HepG2 (cell line): ENCODE measurements at regions not wholly inside any gene's neighbourhood (a gene's known extent, or its start where the extent isn't known, plus 50 kb on each side); places are given as distances from the start of the nearest gene placed in this dataset.

Experiments
- ATAC-seq: fragments of 200-7000 bp; cut with Tn5 transposase; 3 replicates; pipeline ENCODE4 v1.9.1; 2020; ENCODE audit warnings: mild to moderate bottlenecking, moderate library complexity
- BruUV-seq: library from RNA; stranded (reverse); fragments of 400-500 nt; replicated peaks from 2 replicates; lab custom pipeline; 2021; lab: Mats Ljungman, UMichigan
- CTCF ChIA-PET: fragments of 300-600 bp; formaldehyde crosslinking; extraction: SDS; loops from one replicate; lab custom pipeline; 2021; ENCODE audit warnings: low total read pairs, inconsistent platforms, low intra/inter-chr PET ratio; lab: Yijun Ruan, JAX
- POLR2A ChIA-PET: fragments of 350-600 bp; sonication (Branson Sonifier 250); formaldehyde crosslinking; loops from one replicate; lab custom pipeline; 2020; ENCODE audit warnings: antibody characterized with exemption, inconsistent platforms; lab: Yijun Ruan, JAX
- DNase-seq: peaks from one replicate; pipeline ENCODE4 v3.0.0-alpha.2; 2015; ENCODE audit warnings: low spot score
- FAIRE-seq: peaks from 3 replicates; lab custom pipeline; 2011; peaks lifted over from hg19 to GRCh38; lab: Jason Lieb, UNC
- H2AFZ ChIP-seq: one replicate; pipeline ENCODE4 v1.6.1; 2011; ENCODE audit warnings: low read length, inconsistent platforms
- H3K27ac ChIP-seq: fragments of 300-600 bp; 3 replicates; pipeline ENCODE4 v1.8.0; 2011; ENCODE audit warnings: mixed run types, mild to moderate bottlenecking, mixed read lengths, low read length, inconsistent platforms; ENCODE audit not compliant: insufficient read depth; ENCODE audit errors: extremely low read length
- H3K27me3 ChIP-seq, 2 experiments: fragments of 200-600 bp in 1 of 2; 2 replicates in 1 of 2; 3 replicates in 1 of 2; pipeline versions ENCODE4 v1.6.0 to v1.8.0; 2011; ENCODE audit warnings: low read length in 2 of 2, mild to moderate bottlenecking in 2 of 2, moderate library complexity in 2 of 2, inconsistent platforms in 1 of 2; ENCODE audit not compliant: insufficient read depth in 2 of 2, control insufficient read depth in 1 of 2
- H3K36me3 ChIP-seq, 2 experiments: fragments of 200-600 bp in 1 of 2; replicated peaks in 1 of 2; 2 replicates in 1 of 2; 3 replicates in 1 of 2; pipeline versions ENCODE4 v1.5.1 to v1.8.0; 2011; ENCODE audit warnings: low read length in 2 of 2, inconsistent platforms in 1 of 2; ENCODE audit not compliant: insufficient read depth in 2 of 2, control insufficient read depth in 1 of 2
- H3K4me1 ChIP-seq: 2 replicates; pipeline ENCODE4 v1.5.1; 2012; ENCODE audit warnings: low read length, inconsistent platforms; ENCODE audit not compliant: insufficient read depth
- H3K4me2 ChIP-seq: 2 replicates; pipeline ENCODE4 v1.6.0; 2011; ENCODE audit warnings: low read depth, low read length, inconsistent platforms
- H3K4me3 ChIP-seq, 3 experiments: fragments of 200-600 bp in 1 of 3; sonication (generic), shearing (Covaris generic) in 1 of 3; replicated peaks in 1 of 3; 2 replicates each; pipeline ENCODE4 v1.5.1; 2011 to 2016; ENCODE audit warnings: low read length in 3 of 3, inconsistent platforms in 2 of 3, low read depth in 2 of 3, mild to moderate bottlenecking in 2 of 3, control low read depth in 1 of 3, mixed read lengths in 1 of 3; ENCODE audit not compliant: insufficient read depth in 1 of 3
- H3K79me2 ChIP-seq: one replicate; pipeline ENCODE4 v1.6.1; 2011; ENCODE audit warnings: low read length, inconsistent platforms; ENCODE audit not compliant: insufficient read depth
- H3K9ac ChIP-seq: 2 replicates; pipeline ENCODE4 v1.6.0; 2011; ENCODE audit warnings: mild to moderate bottlenecking, low read depth, low read length, inconsistent platforms; ENCODE audit not compliant: insufficient read depth
- H3K9me3 ChIP-seq: 2 replicates; pipeline ENCODE4 v1.5.1; 2012; ENCODE audit warnings: mild to moderate bottlenecking, low read length
- H4K20me1 ChIP-seq: 2 replicates; pipeline ENCODE4 v1.6.0; 2011; ENCODE audit warnings: inconsistent platforms, mild to moderate bottlenecking, low read length, moderate library complexity; ENCODE audit not compliant: insufficient read depth
- FOXO1 ChIP-seq: sonication (generic); formaldehyde crosslinking; IDR thresholded peaks from 2 replicates; pipeline ENCODE4 v1.4.0; 2020; ENCODE audit warnings: missing genetic modification reagents
- MED1 ChIP-seq: sonication (generic); formaldehyde crosslinking; IDR thresholded peaks from 2 replicates; pipeline ENCODE4 v1.4.0; 2020; ENCODE audit warnings: missing genetic modification reagents
- MLLT10 ChIP-seq: sonication (generic); formaldehyde crosslinking; IDR thresholded peaks from 2 replicates; pipeline ENCODE4 v1.4.0; 2020; ENCODE audit warnings: missing genetic modification reagents
- SAP130 ChIP-seq: IDR thresholded peaks from 2 replicates; pipeline ENCODE4 v1.6.1; 2016; ENCODE audit warnings: low read depth
- SRSF1 ChIP-seq: fragments of 200-400 bp; formaldehyde crosslinking; optimal IDR thresholded peaks from 2 replicates; pipeline ENCODE3; 2017; ENCODE audit warnings: mild to moderate bottlenecking, low read depth, low read length, moderate library complexity
- ZNF343 ChIP-seq: sonication (generic); formaldehyde crosslinking; IDR thresholded peaks from 2 replicates; pipeline ENCODE4 v1.4.0; 2020; ENCODE audit warnings: mild to moderate bottlenecking, missing genetic modification reagents
- ZNF441 ChIP-seq: sonication (generic); formaldehyde crosslinking; IDR thresholded peaks from 2 replicates; pipeline ENCODE4 v1.7.0; 2021; ENCODE audit warnings: missing genetic modification reagents, borderline replicate concordance
- ZNF619 ChIP-seq: sonication (generic); formaldehyde crosslinking; IDR thresholded peaks from 2 replicates; pipeline ENCODE4 v1.4.0; 2020; ENCODE audit warnings: mild to moderate bottlenecking, missing genetic modification reagents
- WGBS: methylation state at CpG from one replicate; pipeline ENCODE4 v1.1.6; 2017; ENCODE audit warnings: low lambda C conversion rate; 5-methylcytosine and 5-hydroxymethylcytosine counted together
- in situ Hi-C: cut with HindIII; loops from 2 replicates; pipeline ENCODE4 v1.10.0; 2017; ENCODE audit warnings: low pct_unique_long_range_greater_than_20kb; ENCODE audit not compliant: extremely low pct_ligation_motif_present
- intact Hi-C: fragments of 100-400 bp; cut with micrococcal nuclease; formaldehyde crosslinking; loops from one replicate; pipeline ENCODE4 v1.10.0; 2022; ENCODE audit not compliant: unreplicated experiment
- TF ChIP-seq, protein P1 (sequence below): sonication (generic); formaldehyde crosslinking; IDR thresholded peaks from 2 replicates; pipeline ENCODE4 v1.4.0; 2020; ENCODE audit warnings: missing genetic modification reagents, borderline replicate concordance
- TF ChIP-seq, protein P2 (sequence below): sonication (generic); formaldehyde crosslinking; IDR thresholded peaks from 2 replicates; pipeline ENCODE4 v1.5.1; 2020; ENCODE audit warnings: mild to moderate bottlenecking, missing genetic modification reagents, borderline replicate concordance
- TF ChIP-seq, protein P3 (sequence below): sonication (generic); formaldehyde crosslinking; IDR thresholded peaks from 2 replicates; pipeline ENCODE4 v1.9.0; 2022; ENCODE audit warnings: low read depth, missing genetic modification reagents

DNA sequence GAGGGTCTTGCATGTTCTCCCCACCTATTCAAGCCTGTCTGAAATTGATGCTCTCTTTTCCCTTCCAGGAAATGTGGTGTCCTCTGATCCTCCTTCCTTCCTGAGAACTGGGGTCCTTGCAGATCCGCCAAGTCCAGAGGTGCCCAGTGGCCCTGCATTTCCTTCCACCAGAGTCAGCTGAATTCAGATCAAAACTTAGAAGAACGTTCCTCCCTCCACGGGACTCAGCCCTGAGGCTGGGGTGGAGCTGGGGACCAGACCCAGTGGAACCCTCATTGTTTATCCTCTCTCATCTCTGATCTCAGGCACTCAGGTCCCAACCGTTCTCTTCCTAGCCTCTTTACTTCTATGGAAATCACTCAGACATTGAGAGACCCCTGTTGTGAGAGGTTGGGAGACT is 477.3 kb downstream of the TSHZ3 start:
- Histone ChIP-seq H4K20me1 (no peaks in the 10 kb centered on the region), H3K4me3 (no peak overlapping the region), H3K27ac (no peak overlapping the region), H3K27me3 (no peaks in the 10 kb centered on the region), H3K4me2 (no peak overlapping the region), H2AFZ (no peak overlapping the region), H3K36me3 (no peaks in the 10 kb centered on the region), H3K79me2 (no peaks in the 10 kb centered on the region), H3K4me1 (no peaks in the 10 kb centered on the region), H3K9me3 (peaks cover 98% of the 10 kb centered on the region), H3K9ac (no peak overlapping the region)
- FAIRE-seq = no peak
- in situ Hi-C loops = no loop called here
- WGBS = 2% methylated on average over 4 of the region's 4 CpGs
- intact Hi-C loops = no loop called here
- BruUV-seq = no TSS peak
- CTCF ChIA-PET = no interaction called here
- POLR2A ChIA-PET = no interaction called here
- ATAC-seq = no peak
- no peak for DNase-seq
- TF ChIP-seq FOXO1 = no peak
- no peak for TF ChIP-seq ZNF619 (CRISPR knock-in tag)
- TF ChIP-seq ZNF441 (CRISPR knock-in tag) = no peak
- TF ChIP-seq SAP130 (CRISPR knock-in tag) = no peak
- no peak for TF ChIP-seq MLLT10 (CRISPR knock-in tag)
- no peak for TF ChIP-seq ZNF343 (CRISPR knock-in tag)
- TF ChIP-seq MED1 = no peak
- TF ChIP-seq, protein P1, sequence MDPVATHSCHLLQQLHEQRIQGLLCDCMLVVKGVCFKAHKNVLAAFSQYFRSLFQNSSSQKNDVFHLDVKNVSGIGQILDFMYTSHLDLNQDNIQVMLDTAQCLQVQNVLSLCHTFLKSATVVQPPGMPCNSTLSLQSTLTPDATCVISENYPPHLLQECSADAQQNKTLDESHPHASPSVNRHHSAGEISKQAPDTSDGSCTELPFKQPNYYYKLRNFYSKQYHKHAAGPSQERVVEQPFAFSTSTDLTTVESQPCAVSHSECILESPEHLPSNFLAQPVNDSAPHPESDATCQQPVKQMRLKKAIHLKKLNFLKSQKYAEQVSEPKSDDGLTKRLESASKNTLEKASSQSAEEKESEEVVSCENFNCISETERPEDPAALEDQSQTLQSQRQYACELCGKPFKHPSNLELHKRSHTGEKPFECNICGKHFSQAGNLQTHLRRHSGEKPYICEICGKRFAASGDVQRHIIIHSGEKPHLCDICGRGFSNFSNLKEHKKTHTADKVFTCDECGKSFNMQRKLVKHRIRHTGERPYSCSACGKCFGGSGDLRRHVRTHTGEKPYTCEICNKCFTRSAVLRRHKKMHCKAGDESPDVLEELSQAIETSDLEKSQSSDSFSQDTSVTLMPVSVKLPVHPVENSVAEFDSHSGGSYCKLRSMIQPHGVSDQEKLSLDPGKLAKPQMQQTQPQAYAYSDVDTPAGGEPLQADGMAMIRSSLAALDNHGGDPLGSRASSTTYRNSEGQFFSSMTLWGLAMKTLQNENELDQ (CRISPR knock-in tag) = no peak
- TF ChIP-seq, protein P2, sequence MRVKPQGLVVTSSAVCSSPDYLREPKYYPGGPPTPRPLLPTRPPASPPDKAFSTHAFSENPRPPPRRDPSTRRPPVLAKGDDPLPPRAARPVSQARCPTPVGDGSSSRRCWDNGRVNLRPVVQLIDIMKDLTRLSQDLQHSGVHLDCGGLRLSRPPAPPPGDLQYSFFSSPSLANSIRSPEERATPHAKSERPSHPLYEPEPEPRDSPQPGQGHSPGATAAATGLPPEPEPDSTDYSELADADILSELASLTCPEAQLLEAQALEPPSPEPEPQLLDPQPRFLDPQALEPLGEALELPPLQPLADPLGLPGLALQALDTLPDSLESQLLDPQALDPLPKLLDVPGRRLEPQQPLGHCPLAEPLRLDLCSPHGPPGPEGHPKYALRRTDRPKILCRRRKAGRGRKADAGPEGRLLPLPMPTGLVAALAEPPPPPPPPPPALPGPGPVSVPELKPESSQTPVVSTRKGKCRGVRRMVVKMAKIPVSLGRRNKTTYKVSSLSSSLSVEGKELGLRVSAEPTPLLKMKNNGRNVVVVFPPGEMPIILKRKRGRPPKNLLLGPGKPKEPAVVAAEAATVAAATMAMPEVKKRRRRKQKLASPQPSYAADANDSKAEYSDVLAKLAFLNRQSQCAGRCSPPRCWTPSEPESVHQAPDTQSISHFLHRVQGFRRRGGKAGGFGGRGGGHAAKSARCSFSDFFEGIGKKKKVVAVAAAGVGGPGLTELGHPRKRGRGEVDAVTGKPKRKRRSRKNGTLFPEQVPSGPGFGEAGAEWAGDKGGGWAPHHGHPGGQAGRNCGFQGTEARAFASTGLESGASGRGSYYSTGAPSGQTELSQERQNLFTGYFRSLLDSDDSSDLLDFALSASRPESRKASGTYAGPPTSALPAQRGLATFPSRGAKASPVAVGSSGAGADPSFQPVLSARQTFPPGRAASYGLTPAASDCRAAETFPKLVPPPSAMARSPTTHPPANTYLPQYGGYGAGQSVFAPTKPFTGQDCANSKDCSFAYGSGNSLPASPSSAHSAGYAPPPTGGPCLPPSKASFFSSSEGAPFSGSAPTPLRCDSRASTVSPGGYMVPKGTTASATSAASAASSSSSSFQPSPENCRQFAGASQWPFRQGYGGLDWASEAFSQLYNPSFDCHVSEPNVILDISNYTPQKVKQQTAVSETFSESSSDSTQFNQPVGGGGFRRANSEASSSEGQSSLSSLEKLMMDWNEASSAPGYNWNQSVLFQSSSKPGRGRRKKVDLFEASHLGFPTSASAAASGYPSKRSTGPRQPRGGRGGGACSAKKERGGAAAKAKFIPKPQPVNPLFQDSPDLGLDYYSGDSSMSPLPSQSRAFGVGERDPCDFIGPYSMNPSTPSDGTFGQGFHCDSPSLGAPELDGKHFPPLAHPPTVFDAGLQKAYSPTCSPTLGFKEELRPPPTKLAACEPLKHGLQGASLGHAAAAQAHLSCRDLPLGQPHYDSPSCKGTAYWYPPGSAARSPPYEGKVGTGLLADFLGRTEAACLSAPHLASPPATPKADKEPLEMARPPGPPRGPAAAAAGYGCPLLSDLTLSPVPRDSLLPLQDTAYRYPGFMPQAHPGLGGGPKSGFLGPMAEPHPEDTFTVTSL (CRISPR knock-in tag) = no peak
- TF ChIP-seq SRSF1 = no peak
- TF ChIP-seq, protein P3, sequence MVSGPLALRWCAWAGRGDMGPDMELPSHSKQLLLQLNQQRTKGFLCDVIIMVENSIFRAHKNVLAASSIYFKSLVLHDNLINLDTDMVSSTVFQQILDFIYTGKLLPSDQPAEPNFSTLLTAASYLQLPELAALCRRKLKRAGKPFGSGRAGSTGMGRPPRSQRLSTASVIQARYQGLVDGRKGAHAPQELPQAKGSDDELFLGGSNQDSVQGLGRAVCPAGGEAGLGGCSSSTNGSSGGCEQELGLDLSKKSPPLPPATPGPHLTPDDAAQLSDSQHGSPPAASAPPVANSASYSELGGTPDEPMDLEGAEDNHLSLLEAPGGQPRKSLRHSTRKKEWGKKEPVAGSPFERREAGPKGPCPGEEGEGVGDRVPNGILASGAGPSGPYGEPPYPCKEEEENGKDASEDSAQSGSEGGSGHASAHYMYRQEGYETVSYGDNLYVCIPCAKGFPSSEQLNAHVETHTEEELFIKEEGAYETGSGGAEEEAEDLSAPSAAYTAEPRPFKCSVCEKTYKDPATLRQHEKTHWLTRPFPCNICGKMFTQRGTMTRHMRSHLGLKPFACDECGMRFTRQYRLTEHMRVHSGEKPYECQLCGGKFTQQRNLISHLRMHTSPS (CRISPR knock-in tag) = no peak
